ENCODE measurements at regions not wholly inside any gene's neighbourhood (a gene's known extent, or its start where the extent isn't known, plus 50 kb on each side); places are given as distances from the start of the nearest gene placed in this dataset.
"Not testable (repeated sequence)": the region's sequence is repeated elsewhere in the genome, so short reads cannot be mapped to it uniquely, and the experiment has no call there.

- no peaks in the 10 kb centered on the region for H3K9me3 ChIP-seq (ENCODE audit: low read depth)
- no peak for DNase-seq (ENCODE audit: low read depth in 1 of 2, low spot score in 1 of 2)
- no peak overlapping the region for H3K27ac ChIP-seq
- peak overlapping the region; percentile 13 for H3K4me3 ChIP-seq
- TF ChIP-seq, protein P1, sequence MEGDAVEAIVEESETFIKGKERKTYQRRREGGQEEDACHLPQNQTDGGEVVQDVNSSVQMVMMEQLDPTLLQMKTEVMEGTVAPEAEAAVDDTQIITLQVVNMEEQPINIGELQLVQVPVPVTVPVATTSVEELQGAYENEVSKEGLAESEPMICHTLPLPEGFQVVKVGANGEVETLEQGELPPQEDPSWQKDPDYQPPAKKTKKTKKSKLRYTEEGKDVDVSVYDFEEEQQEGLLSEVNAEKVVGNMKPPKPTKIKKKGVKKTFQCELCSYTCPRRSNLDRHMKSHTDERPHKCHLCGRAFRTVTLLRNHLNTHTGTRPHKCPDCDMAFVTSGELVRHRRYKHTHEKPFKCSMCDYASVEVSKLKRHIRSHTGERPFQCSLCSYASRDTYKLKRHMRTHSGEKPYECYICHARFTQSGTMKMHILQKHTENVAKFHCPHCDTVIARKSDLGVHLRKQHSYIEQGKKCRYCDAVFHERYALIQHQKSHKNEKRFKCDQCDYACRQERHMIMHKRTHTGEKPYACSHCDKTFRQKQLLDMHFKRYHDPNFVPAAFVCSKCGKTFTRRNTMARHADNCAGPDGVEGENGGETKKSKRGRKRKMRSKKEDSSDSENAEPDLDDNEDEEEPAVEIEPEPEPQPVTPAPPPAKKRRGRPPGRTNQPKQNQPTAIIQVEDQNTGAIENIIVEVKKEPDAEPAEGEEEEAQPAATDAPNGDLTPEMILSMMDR (IDR thresholded peaks at IDR 0.05; ENCODE audit: low read depth, low read length): no peak
- H3K27me3 ChIP-seq: no peaks in the 10 kb centered on the region
- H3K4me1 ChIP-seq (ENCODE audit: low read depth): no peaks in the 10 kb centered on the region
- H3K36me3 ChIP-seq: no peaks in the 10 kb centered on the region
These were observed 490.4 kb upstream of the ZFP42 start for GRCh38 chr4:187504974-187505797.

DNA sequence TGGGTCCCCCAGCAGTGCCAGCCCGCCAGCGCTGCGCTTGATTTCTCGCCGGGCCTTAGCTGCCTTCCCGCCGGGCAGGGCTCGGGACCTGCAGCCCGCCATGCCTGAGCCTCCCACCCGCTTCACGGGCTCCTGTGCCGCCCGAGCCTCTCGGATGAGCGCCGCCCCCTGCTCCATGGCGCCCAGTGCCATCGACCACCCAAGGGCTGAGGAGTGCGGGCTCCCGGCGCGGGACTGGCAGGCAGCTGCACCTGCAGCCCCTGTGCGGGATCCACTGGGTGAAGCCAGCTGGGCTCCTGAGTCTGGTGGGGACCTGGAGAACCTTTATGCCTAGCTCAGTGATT is 489.8 kb upstream of the ZFP42 start:
- H3K27me3 ChIP-seq; H3K36me3 ChIP-seq; H3K4me3 ChIP-seq; H3K27ac ChIP-seq; H3K9me3 ChIP-seq (ENCODE audit: low read depth); H3K4me1 ChIP-seq (ENCODE audit: low read depth); DNase-seq (ENCODE audit: low read depth in 1 of 2, low spot score in 1 of 2): not testable (repeated sequence)

DNA sequence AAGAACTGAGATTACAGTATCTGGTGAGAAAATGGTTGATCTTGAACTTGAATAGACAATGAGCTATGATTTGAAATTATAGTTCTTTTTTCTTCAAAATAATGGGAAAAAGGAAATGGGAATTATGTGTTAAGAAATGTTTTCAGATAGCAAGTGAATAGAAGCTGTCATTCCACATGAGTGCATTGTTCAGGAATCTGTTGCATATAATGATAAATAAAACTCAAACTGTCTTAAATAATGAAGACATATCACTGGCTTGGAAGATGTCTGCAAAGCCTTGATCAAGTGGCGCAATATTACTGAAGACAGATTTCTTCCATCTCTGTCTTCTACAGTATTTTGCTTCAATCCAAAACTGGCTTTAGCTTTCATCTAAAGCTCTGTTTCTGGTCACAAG is 479.3 kb upstream of the ZFP42 start:
- TF ChIP-seq, protein P1 (IDR thresholded peaks at IDR 0.05; ENCODE audit: low read depth, low read length): no peak
- DNase-seq (ENCODE audit: low read depth in 1 of 2, low spot score in 1 of 2): no peak

DNA sequence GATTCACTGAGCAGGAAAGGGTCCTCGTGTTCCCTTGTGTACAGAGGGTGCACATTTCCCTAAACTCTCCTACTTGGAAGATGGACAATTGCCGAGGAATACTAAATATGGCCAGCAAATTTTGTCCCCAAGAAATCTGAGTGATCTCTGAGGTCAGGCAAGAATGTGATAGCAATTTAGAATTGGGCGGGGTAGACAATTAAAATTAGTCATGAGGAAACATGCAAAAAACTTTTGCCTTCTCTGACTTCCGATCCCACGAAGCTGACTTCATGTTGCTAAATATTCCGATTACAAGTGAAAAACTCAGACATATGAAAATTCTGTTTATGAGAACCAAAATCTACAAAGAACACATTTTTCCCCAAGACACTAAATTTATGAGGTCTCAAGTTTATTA is 453.9 kb upstream of the ZFP42 start:
- Histone ChIP-seq H3K27me3 (no peaks in the 10 kb centered on the region), H3K27ac (no peak overlapping the region), H3K4me1 (ENCODE audit: low read depth) (no peaks in the 10 kb centered on the region), H3K4me3 (no peak overlapping the region), H3K36me3 (no peaks in the 10 kb centered on the region), H3K9me3 (ENCODE audit: low read depth) (no peaks in the 10 kb centered on the region)
- TF ChIP-seq, protein P1 (IDR thresholded peaks at IDR 0.05; ENCODE audit: low read depth, low read length): no peak
- no peak for DNase-seq (ENCODE audit: low read depth in 1 of 2, low spot score in 1 of 2)

More for the DNA sequence above, 479.3 kb upstream of the ZFP42 start:
- no peak overlapping the region for H3K27ac ChIP-seq
- no peaks in the 10 kb centered on the region for H3K9me3 ChIP-seq (ENCODE audit: low read depth)
- no peak overlapping the region for H3K4me3 ChIP-seq
- no peaks in the 10 kb centered on the region for H3K4me1 ChIP-seq (ENCODE audit: low read depth)
- peaks cover 4% of the 10 kb centered on the region for H3K27me3 ChIP-seq
- H3K36me3 ChIP-seq: no peaks in the 10 kb centered on the region

- Histone ChIP-seq H3K9me3 (ENCODE audit: low read depth) (no peaks in the 10 kb centered on the region), H3K4me3 (no peak overlapping the region)
These were observed 451.0 kb upstream of the ZFP42 start for GRCh38 chr4:187544461-187545053.

DNA sequence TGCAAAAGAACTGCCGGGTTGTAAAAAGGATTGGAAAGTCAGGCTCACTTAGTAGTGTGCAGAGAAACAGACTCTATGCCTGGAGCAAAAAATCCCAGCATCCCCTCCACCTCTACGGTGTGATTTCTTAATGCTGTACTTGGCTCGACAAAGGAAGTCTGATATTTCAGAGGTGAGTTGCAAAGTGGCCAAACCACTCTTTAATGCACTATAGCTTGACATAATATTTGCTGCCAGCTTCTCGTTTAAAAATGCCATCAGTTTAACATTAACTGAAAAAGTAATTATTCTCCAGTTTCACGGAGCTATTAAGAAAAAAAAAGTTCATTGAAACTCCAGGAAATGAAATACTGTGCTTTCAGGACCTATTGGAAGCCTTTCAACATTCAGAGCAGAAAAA is 448.3 kb upstream of the ZFP42 start:
- Histone ChIP-seq H3K4me1 (ENCODE audit: low read depth) (no peaks in the 10 kb centered on the region), H3K36me3 (no peaks in the 10 kb centered on the region), H3K9me3 (ENCODE audit: low read depth) (no peaks in the 10 kb centered on the region), H3K27me3 (no peaks in the 10 kb centered on the region), H3K4me3 (no peak overlapping the region), H3K27ac (no peak overlapping the region)
- DNase-seq (ENCODE audit: low read depth in 1 of 2, low spot score in 1 of 2): no peak
- TF ChIP-seq, protein P1 (IDR thresholded peaks at IDR 0.05; ENCODE audit: low read depth, low read length): no peak

More at GRCh38 chr4:187544461-187545053, 451.0 kb upstream of the ZFP42 start:
- no peak for DNase-seq (ENCODE audit: low read depth in 1 of 2, low spot score in 1 of 2)
- H3K36me3 ChIP-seq: no peaks in the 10 kb centered on the region
- TF ChIP-seq, protein P1 (IDR thresholded peaks at IDR 0.05; ENCODE audit: low read depth, low read length): no peak
- H3K4me1 ChIP-seq (ENCODE audit: low read depth): no peaks in the 10 kb centered on the region
- H3K27ac ChIP-seq: no peak overlapping the region
- H3K27me3 ChIP-seq: no peaks in the 10 kb centered on the region
